NK-92 treated with Interleukin-12 subunit alpha and Interleukin-12 subunit beta, amount 100 ng/mL, for 24 hours (cell line): ENCODE measurements at regions not wholly inside any gene's neighbourhood (a gene's known extent, or its start where the extent isn't known, plus 50 kb on each side); places are given as distances from the start of the nearest gene placed in this dataset.

ENCODE experiments used
- DNase-seq: peaks from one replicate; lab custom pipeline; 2025; lab: John Stamatoyannopoulos, UW

DNA sequence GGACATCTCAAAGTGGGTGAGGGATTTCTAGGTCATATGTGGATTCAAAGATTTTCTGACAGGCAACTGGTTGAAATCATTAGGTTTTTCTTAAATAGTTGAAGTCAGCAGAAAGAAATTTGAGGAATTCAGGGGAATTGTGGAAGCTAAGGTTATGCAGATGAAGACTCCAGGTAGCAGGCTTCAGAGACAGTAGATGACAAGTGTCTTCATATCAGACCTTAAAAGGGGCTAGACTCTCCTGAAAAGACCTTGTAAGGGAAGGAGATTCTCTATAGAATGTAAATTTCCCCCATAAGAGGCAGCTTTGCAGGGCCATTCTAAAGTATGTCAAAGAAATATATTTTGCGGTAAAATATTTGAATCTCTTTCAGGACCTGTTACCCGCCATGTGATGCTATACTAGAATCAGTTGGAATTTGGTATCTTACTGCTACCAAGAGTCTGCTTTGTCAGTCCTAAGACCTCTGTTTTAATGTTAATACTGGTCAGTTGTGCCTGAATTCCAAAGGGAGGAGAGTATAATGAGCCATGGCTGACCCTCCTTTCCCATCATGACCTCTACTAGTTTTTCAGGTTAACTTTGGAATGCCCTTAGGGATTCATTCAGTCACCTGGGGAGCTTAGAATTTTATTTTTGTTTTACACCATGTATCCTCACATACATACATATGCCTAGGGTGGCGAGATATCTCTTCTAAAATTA lies 1115.5 kb upstream of the SLC10A2 start:
- no peak for DNase-seq

DNA sequence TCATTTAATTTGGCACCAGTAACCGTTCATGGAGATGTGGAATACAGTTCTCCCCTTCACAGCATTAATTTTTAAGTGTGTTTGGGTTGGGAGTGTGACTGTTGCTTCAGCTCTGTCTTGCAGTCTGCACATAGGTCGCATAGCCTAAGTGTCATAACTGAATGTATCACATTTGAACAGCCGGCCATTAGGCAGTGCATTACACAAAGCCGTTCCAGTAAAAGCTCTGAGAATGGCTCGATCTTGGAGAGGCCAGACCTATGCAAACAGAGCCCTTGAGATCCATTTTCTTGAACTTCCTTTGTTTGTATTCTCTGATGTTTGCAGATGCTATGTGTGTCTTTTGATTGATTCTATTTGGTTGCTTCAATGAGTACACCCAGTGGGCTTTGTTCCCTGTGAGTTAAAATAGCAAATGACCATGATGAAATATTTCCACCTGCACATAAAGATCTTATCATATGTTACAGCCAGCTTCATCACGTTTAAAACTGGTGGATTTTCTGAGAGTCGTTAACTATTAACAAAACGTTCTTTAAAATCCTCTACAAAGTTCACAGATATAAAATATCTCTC lies 1104.9 kb upstream of the SLC10A2 start:
- DNase-seq, result no peak

DNA sequence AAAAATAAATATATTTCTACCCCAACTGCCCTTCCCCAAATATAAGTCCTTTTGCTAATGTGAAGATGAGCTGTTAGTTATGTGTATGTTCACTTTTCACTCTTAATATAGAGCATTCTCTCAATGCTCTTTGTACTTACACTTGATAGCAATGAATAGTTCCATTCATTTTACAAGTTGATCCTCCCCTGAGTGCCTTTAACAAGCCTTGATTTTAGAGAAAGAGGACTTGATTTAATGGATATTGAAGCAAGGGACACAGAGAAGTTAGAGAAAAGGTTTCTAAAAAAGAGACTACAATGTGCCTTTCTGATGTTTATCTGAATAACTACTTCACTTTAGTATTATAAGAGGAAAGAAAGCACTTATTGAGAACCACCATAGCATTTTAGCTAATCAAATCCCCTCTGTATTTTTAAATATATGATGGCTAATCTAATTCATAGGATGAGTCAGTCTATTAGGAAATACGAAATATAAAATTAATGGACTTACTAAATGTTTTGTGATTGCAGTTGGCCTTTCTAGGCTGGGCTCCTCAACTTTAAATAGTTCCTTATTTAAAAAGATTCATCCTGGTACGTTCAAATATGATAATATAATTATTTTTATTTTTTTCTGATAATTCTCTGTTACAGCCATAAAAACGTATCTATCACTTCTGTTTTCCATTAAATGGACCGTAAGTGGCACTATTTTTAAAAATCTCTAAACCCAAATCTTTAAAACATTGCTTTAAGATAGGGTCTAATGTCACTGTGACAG lies 1097.8 kb upstream of the SLC10A2 start:
- DNase-seq, result no peak

DNA sequence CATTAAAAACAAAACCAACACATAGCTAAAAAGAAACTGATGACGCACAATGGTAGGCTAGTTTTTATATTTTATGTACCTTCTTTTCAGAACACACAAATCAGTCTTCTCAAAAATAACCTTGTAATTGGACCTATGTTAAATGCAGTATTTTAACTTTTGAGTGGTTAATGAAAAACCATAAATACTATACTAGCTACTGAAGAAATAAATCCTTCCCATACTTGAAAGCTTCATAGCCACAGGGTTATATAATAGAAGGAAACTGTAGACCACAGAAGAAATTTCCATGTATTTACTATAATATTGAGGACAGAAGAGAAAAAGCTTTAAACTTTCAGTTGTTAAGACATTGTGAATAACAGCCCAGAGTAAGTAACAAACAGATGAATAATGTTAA lies 1094.3 kb upstream of the SLC10A2 start:
- DNase-seq, result no peak

DNA sequence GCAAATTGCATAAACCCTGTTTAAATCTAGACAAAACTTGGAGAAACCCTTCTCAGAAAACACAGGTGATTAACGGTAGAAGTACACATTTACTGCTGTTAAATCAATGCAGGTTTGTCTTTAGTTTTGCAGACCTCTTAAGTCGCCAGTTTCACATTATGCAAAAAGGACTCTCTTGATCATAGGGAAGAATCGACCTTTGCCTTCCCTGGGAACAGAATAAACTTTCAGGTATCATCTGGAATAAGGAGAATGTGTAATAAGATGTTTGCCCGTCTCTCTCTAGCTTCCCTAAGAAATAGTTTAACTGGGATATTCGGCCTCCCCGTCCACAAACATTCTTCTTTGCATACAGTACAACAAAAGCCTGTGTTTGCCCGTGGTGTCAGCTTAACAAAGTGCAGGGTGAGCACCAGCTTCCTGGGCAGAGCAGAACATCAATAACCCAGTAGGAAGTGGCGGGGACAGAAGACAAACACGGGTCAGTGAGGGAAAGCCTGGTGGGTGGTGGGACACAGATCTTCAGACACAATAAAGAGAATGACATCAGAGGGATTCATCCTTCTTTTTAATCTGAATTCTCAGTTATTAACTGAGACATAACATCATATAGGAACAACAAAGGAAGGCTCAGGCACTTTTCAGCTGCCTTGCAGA lies 1077.7 kb upstream of the SLC10A2 start:
- DNase-seq, result no peak

DNA sequence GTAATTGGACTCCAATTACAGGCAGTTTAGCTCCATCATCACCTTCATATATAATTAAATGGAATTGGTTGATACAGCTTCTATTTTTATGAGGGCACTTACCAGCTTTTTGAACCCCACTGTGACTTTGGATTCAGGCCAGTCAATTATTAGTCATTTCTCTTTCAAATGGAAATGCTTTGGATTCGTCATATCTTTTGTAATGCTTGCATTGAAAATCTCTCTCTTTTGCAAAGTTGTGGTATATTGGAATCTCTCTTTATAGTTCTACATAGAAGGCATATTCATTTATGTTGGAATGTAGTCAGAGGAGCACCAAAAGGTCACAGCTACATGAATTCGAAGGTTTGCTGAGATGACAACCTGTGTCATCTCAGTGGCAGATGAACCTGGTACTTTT lies 1074.3 kb upstream of the SLC10A2 start:
- no peak for DNase-seq

DNA sequence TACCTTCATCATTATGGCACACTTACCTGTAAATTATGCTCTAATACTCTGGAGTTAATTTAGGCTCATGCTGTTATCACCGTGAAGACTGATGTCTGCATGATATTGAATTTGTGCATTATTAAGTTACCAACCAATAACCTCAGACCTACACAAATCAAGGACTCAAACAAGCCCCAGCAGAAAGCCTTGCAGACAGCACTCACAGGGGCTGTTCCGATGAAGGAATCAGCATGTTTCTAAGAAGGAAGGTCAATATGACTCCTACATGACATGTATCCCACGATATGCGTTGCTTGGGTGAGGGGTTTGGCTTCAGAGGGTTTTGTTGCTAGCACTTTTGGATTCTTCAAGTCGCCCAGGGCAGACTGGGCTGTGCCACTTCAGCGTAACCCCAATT lies 1071.2 kb upstream of the SLC10A2 start:
- no peak for DNase-seq

DNA sequence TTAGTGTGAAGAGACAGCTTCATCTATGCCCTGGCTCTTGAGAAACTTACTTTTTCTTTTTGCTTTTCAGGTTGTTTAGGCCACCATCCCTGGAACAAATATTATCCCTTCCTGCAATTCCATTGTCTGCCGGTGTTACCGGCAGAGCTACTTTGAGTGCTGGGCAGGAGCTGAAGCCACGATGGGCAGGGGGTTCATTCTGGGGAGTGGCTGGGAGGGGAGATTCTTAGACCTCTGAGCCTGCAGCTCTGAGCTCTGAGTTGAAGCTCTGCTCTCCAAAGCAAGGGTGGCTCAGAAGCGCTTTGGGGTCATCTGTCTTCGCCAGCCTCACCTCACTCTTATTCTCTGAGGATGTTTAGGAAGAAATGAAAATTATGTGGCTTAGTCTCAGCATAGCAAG lies 1066.6 kb upstream of the SLC10A2 start:
- no peak for DNase-seq

DNA sequence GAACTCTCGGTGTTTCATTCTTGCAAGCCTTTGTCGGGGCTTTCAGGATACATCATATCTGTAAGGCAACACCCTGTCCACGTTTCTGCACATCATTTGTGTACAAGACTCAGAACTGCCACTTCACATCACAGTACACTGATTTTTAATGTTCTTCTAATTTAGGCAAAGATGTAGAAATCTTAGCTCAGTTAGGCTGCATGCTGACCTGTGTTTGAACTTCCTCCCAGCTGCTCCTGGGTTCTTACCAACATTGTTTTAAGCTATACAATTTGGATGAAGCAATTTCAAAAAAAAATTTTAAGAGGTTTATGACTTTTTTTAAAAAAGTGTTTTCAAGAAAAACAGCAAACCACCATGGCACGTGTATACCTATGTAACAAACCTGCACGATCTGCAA lies 1047.9 kb upstream of the SLC10A2 start:
- no peak for DNase-seq

DNA sequence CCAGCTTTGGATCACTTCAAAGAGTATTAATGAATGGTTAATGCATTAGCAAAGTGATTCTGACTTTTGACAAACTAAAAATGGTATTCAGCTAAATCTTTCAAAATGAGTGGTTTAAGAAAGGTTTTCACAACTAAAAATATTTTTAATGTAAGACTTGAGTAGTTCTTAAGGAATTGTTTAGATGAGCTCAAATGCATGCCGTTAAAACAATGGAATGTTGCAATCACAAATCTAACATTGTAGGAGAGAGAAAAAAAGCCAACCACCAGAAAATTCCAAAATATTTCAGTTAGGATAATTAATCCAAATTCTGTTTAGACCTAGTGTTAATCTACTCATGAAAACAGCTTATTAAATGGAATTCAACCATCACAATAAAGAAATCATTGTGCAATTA lies 1044.8 kb upstream of the SLC10A2 start:
- DNase-seq, result no peak

DNA sequence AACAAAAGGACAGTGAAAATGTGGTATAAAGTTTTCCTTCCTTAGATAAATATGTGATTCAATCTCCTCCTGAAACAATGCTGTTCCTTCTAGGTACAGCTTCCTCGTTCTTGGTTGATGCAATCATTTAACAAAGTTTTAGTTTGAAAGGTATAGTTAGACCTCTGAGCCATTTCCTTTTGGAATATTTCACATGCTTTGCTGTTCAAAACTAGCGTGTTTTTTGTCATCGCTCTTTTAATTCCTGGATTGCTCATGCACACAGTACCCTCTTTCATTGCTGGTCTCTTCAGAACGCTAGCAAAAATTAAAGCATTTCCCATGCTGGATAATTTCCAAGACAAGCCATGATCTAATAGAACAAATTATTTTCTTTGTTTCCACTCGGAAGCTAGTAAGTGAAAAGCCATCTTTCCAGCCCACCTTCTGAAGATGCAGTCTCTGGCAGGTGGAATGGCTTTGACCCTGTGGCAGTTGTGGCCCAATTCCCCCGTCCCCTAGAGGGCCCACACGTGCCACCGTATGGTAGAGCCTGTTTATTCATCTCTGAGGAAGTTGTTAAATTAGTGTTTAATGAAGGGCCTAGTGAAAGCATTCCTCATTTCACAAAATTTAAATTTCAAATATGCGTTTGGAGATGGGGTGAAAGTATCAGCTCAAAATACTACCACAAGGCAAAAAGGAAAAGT lies 1040.6 kb upstream of the SLC10A2 start:
- DNase-seq, result no peak

DNA sequence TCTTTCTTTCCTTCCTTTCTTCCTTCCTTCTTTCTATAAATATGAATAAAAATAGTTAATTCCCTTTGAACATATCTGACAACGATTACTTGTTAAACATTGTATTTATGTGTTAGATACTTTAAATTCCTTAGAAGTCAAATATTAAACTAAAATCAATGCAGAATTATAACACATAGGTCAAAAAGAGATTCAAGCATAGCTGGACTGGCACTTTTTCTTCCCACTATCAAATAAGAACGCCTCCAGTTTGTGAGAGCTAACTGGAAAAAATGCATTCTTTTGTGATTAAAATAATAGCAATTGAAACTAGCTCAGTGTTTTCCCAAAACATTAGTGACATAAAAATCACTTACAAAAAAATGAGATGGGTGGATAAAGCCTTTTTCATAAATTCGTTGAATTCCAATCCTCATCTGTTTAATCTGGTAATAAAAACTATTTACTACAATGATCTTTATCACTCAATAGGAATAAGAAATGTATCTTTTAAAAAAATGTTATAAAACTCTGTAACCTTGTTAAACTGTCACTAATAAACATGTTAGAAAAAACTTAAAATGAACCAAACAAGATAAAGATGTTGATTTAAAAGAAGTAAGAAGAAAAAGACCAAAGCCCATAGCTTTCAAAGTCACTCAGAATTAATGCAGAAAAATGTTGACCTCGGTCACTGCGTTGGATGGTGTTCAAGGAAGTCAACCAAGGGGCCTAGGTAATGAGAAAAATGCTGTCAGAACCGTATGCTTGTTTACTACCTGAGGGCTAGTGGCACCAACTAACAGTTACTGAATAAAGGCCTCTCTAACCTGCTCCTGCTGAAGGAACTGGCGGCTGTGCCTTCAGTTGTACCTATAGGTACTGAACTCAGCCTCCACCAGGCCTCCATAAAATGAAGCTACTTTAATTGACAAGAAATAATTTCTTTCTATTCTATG lies 1039.5 kb upstream of the SLC10A2 start:
- DNase-seq, result no peak

DNA sequence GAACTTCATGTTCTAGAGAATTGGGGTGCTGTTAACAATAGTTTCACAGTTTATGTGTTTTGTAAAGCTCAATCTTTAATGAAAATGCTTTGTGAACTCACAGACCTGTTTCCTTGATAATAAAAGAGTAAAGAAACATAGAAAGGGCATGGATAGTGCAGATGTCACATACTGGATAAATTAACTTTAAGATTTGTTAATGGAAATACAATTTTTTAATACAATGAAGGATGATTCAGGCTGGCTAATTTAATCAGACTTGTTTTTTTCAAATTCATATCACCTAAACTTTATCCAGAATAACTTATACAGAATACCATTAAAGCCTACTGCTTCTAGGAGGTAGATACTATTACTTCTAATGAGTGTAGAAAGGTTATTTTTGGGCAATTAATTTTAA lies 1033.5 kb upstream of the SLC10A2 start:
- no peak for DNase-seq

DNA sequence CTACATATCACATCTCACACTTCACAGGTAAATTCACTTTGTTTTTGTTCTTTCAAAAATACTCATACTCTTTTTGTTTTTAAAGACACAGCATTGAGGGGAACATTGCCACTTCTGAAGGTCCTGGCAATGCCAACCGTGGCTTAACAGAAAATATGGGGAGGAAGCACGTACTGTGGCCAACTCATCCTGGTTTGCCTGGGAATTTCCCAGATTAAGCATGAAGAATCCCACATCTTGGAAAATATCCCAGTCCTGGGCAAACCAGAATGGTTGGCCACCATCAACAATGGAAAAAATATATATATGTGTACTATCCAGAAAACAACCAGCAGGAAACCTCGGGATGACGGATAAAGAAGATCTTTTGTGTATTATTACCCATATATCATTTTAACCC lies 1032.2 kb upstream of the SLC10A2 start:
- no peak for DNase-seq

DNA sequence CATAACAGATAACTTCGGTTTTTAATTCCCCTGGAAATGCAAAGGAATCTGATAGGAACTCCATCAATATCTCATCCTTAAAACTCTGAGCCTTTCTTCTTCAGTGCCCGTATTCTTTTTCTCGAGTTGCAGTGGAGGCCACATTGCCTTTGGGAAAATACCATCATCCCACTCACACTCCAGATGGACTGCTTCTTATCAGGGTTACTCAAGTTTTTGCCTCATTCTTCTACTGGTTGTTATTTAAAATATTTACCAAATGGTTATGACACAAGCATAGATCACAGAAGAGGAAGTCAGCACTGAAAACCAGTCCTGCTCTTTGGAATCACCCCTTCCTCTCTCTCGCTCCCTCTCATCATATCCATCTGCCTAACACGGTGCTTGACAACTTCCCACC lies 1020.5 kb upstream of the SLC10A2 start:
- DNase-seq, result no peak

DNA sequence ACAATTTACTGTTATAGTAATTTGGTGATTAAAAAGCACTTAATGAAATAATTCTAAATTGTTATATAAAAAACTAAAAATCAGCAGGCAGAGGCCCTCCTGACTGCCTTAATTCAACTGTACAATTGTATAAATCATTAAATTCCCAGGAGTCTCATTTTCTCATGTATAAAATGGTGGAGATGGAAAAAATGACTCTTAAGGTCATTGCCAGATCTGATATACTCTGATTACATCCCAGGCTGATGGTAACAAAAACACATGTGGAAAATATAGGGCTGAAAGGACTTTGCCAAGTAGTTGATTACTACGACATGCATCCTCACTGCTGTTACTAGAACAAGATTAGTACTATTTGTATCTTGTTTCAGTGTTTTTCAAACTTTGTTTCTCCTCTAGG lies 1020.0 kb upstream of the SLC10A2 start:
- DNase-seq, result no peak

DNA sequence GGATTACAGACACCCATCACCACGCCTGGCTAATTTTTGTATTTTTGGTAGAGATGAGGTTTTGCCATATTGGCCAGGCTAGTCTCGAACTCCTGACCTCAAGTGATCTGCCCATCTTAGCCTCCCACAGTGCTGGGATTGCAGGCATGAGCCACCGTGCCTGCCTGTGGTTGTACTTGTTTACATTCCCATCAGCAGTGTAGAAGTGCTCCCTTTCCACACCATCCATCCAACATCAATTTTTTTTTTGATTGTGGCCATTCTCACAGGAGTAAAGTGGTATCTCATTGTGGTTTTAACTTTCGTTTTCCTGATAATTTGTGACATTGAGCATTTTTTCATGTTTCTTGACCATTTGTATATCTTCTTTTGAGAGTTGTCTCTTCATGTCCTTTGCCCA lies 1019.4 kb upstream of the SLC10A2 start:
- DNase-seq, result no peak

DNA sequence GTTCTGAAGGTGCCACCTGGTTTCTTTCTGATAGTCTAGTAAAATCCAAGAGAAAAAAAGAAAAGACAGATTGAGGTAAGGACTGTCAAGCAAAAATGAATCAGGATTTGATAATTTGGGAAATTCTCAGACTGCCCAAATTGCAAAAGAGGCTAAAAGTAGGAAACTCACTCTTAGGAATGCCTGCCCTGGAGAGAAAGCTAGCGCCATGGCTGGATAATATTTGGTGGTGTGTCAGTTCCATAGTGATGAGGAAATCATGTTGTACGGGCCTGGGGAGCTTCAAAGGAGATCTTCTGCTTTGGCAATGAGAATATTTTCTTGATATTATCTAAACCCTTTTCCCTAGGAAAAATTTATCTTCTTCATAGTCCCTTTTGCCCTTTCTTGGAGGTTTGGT lies 1008.1 kb upstream of the SLC10A2 start:
- DNase-seq, result no peak

DNA sequence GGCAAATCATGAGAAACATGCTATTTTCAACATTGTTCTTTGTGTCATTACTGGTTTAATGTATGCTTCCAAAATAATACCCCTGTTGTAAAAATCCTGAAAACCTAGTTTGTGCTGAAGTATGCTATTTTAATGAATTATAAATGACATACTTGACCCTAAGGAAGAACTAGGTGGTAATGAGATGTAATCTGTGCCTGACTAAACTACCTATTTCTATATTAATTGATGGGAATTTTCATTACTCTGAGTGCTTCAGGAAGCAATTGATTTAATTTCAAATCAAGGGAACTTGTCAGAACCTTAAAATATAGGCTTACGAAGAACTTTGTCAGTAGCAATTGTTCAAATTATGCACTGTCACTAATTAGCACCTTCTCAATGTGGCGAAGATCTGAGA lies 1005.6 kb upstream of the SLC10A2 start:
- no peak for DNase-seq

DNA sequence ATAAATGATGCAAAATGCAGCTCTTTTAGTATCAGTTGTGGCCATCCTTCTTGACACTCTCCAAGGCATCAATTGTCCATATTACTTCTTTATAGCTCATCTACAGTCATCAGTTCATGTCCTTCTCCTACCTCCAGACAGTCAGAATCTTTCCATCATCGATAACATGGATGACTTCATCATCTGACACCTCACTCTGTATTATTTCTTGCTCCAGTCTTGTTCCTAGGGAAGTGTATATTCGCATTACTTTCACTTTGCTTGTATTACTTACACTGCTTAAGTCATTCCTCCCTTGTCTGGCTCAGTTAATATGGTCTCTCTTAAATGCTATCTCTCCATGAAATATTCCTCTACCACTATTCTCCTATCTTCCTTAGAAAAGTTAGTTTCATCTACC lies 999.1 kb upstream of the SLC10A2 start:
- no peak for DNase-seq

DNA sequence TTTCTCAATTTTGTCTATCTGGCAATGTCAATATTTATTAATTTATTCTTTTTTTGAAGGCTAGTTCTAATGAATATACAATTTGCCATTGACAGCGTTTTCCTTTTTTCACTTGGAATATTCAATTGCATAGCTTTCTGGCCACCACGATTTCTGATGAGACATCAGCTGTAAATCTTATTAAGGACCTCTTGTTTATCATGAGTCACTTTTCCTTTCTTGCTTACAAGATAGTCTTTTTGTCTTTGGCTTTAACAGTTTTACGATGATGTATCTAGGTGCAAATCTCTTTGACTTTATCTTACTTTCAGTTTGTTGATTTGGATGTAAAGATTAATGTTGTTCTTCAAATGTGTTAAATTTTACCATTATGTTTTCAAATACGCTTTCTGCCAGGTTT lies 991.6 kb upstream of the SLC10A2 start:
- DNase-seq, result no peak
